HS-5 (cell line): ENCODE measurements at regions not wholly inside any gene's neighbourhood (a gene's known extent, or its start where the extent isn't known, plus 50 kb on each side); places are given as distances from the start of the nearest gene placed in this dataset.

ENCODE experiments used
- DNase-seq: peaks from one replicate; pipeline ENCODE4 v3.0.0-alpha.2; 2012; ENCODE audit warnings: low read depth

GRCh38 chr7:46720761-46721160 is 799.7 kb upstream of the IGFBP3 start:
- DNase-seq = no peak

GRCh38 chr7:46719616-46720015 is 798.5 kb upstream of the IGFBP3 start:
- DNase-seq = no peak

GRCh38 chr7:46716926-46717325 is 795.9 kb upstream of the IGFBP3 start:
- DNase-seq = no peak

GRCh38 chr7:46715579-46715978 is 794.5 kb upstream of the IGFBP3 start:
- DNase-seq = no peak

- DNase-seq = no peak
Measured at GRCh38 chr7:46714904-46715303, 793.8 kb upstream of the IGFBP3 start.

GRCh38 chr7:46713868-46714596 is 793.0 kb upstream of the IGFBP3 start:
- no peak for DNase-seq

- DNase-seq = no peak
Measured at GRCh38 chr7:46710927-46711326, 789.9 kb upstream of the IGFBP3 start.

- DNase-seq = no peak
Measured at GRCh38 chr7:46707973-46708372, 786.9 kb upstream of the IGFBP3 start.

GRCh38 chr7:46705386-46706255 is 784.5 kb upstream of the IGFBP3 start:
- no peak for DNase-seq

- DNase-seq = no peak
Measured at GRCh38 chr7:46696741-46697140, 775.7 kb upstream of the IGFBP3 start.

GRCh38 chr7:46695051-46695708 is 774.1 kb upstream of the IGFBP3 start:
- no peak for DNase-seq

GRCh38 chr7:46694058-46694457 is 773.0 kb upstream of the IGFBP3 start:
- no peak for DNase-seq

- DNase-seq = no peak
Measured at GRCh38 chr7:46687203-46687602, 766.1 kb upstream of the IGFBP3 start.

- DNase-seq = no peak
Measured at GRCh38 chr7:46685051-46685450, 764.0 kb upstream of the IGFBP3 start.

- DNase-seq = no peak
Measured at GRCh38 chr7:46682836-46683624, 762.0 kb upstream of the IGFBP3 start.

GRCh38 chr7:46681865-46682503 is 760.9 kb upstream of the IGFBP3 start:
- DNase-seq = no peak

- no peak for DNase-seq
Measured at GRCh38 chr7:46680147-46680546, 759.1 kb upstream of the IGFBP3 start.

GRCh38 chr7:46679671-46680070 is 758.6 kb upstream of the IGFBP3 start:
- no peak for DNase-seq

GRCh38 chr7:46678421-46678820 is 757.3 kb upstream of the IGFBP3 start:
- DNase-seq = no peak

GRCh38 chr7:46675456-46675855 is 754.4 kb upstream of the IGFBP3 start:
- no peak for DNase-seq

- DNase-seq = no peak
Measured at GRCh38 chr7:46672861-46673260, 751.8 kb upstream of the IGFBP3 start.
